Stomach (tissue), 8 donors: ENCODE measurements at regions not wholly inside any gene's neighbourhood (a gene's known extent, or its start where the extent isn't known, plus 50 kb on each side); places are given as distances from the start of the nearest gene placed in this dataset.

ENCODE experiments used
- DNase-seq, 2 donors: peaks; one replicate each; pipeline versions ENCODE4 v3.0.0 to v3.0.0-alpha.2; 2013 to 2019
- H3K27ac ChIP-seq, 5 donors: fragments of 200-600 bp in 4 of 5; sonication (generic) in 4 of 5; one replicate each; pipeline ENCODE4 v1.5.1; 2013 to 2019; ENCODE audit warnings: mild to moderate bottlenecking in 1 of 5, moderate library complexity in 1 of 5
- H3K27me3 ChIP-seq, 3 donors: fragments of 200-600 bp; sonication (generic); one replicate each; pipeline ENCODE4 v1.5.1; 2017 to 2019; ENCODE audit warnings: mixed run types in 1 of 3
- H3K36me3 ChIP-seq, 4 donors: fragments of 200-600 bp; sonication (generic); 1 replicate in 3 of 4; 2 replicates in 1 of 4; pipeline ENCODE4 v1.5.1; 2016 to 2019
- H3K4me1 ChIP-seq, 4 donors: fragments of 200-600 bp; sonication (generic); one replicate each; pipeline ENCODE4 v1.5.1; 2016 to 2019
- H3K4me3 ChIP-seq, 4 donors: fragments of 200-600 bp; sonication (generic) in 3 of 4; one replicate each; pipeline ENCODE4 v1.5.1; 2016 to 2019; ENCODE audit warnings: mild to moderate bottlenecking in 1 of 4
- H3K9me3 ChIP-seq, 4 donors: fragments of 200-600 bp; sonication (generic); one replicate each; pipeline ENCODE4 v1.5.1; 2016 to 2019
- CTCF ChIP-seq, 7 experiments: fragments of 450-650 bp in 4 of 7; fragments of 200-600 bp in 3 of 7; sonication (generic) in 3 of 7; IDR thresholded peaks; one replicate each; pipeline ENCODE4 v1.5.1; 2016 to 2019; ENCODE audit warnings: antibody characterized with exemption in 7 of 7, control low read depth in 2 of 7, mild to moderate bottlenecking in 1 of 7
- EP300 ChIP-seq: sonication (generic); formaldehyde crosslinking; IDR thresholded peaks from one replicate; pipeline ENCODE4 v1.6.1; 2017; ENCODE audit warnings: antibody characterized with exemption
- POLR2A ChIP-seq, 4 donors: fragments of 450-650 bp; IDR thresholded peaks; one replicate each; pipeline ENCODE4 v1.6.1; 2016; ENCODE audit warnings: antibody characterized with exemption in 4 of 4, control low read depth in 2 of 4, mild to moderate bottlenecking in 1 of 4, moderate library complexity in 1 of 4
- POLR2AphosphoS5 ChIP-seq, 3 donors: sonication (generic); formaldehyde crosslinking; IDR thresholded peaks; one replicate each; pipeline ENCODE4 v1.6.1; 2016; ENCODE audit warnings: antibody characterized with exemption in 3 of 3
- WGBS, 5 donors: extraction: QIAGEN DNeasy Blood & Tissue Kit in 3 of 5; methylation state at CpG; one replicate each; pipeline versions ENCODE4 v1.1.5 to v1.1.7; 2013 to 2018; 5-methylcytosine and 5-hydroxymethylcytosine counted together
- intact Hi-C: fragments of 100-400 bp; cut with DNase I; formaldehyde crosslinking; loops from one replicate; pipeline ENCODE4 v1.15.1; 2023; ENCODE audit warnings: low total_unique reads
- donor health status: healthy with polysubstance abuse.
- donor health status: Bipolar disorder and iron deficiency.
- donor health status: healthy.

- peaks cover 0 to 6% (median 0%) of the 10 kb centered on the region in 3 donors for H3K27me3 ChIP-seq
- intact Hi-C loops = no loop called here
- TF ChIP-seq EP300 = no peak
- TF ChIP-seq POLR2AphosphoS5 (IDR thresholded peaks at IDR 0.05) = no peak
- no peak for TF ChIP-seq CTCF (IDR thresholded peaks at IDR 0.05)
- TF ChIP-seq POLR2A (IDR thresholded peaks at IDR 0.05) = no peak
- no peaks in the 10 kb centered on the region for H3K9me3 ChIP-seq
- H3K4me3 ChIP-seq = no peak overlapping the region
- 24 to 32% (median 27%) methylated on average over 3 of the region's 3 CpGs for WGBS, 5 donors
- H3K27ac ChIP-seq = no peak overlapping the region
- peaks cover 0 to 21% (median 3%) of the 10 kb centered on the region in 4 donors for H3K4me1 ChIP-seq
- no peak for DNase-seq
- H3K36me3 ChIP-seq = no peaks in the 10 kb centered on the region
These were observed 546.8 kb downstream of the ETS1 start for GRCh38 chr11:128040603-128041002.

GRCh38 chr11:128039140-128040021 lies 548.0 kb downstream of the ETS1 start:
- TF ChIP-seq POLR2A (IDR thresholded peaks at IDR 0.05) (no peak), CTCF (IDR thresholded peaks at IDR 0.05) (no peak), EP300 (no peak), POLR2AphosphoS5 (IDR thresholded peaks at IDR 0.05) (peak in 2 of 3 donors; percentile 26 to 57)
- Histone ChIP-seq H3K4me3 (no peak overlapping the region), H3K4me1 (peaks cover 0 to 21% (median 3%) of the 10 kb centered on the region in 4 donors), H3K27ac (peak overlapping the region in 2 of 5 donors; percentile 17 to 24), H3K27me3 (peaks cover 0 to 6% (median 0%) of the 10 kb centered on the region in 3 donors), H3K36me3 (no peaks in the 10 kb centered on the region), H3K9me3 (no peaks in the 10 kb centered on the region)
- DNase-seq = peak; percentile 43 to 68
- WGBS, 5 donors = 39 to 54% (median 47%) methylated on average over 8 of the region's 8 CpGs
- intact Hi-C loops = no loop called here

GRCh38 chr11:128036556-128037093 lies 550.7 kb downstream of the ETS1 start:
- Histone ChIP-seq H3K36me3 (no peaks in the 10 kb centered on the region), H3K9me3 (no peaks in the 10 kb centered on the region), H3K27me3 (no peaks in the 10 kb centered on the region), H3K4me3 (no peak overlapping the region), H3K4me1 (peaks cover 0 to 21% (median 3%) of the 10 kb centered on the region in 4 donors), H3K27ac (no peak overlapping the region)
- DNase-seq = no peak
- no peak for TF ChIP-seq POLR2A (IDR thresholded peaks at IDR 0.05)
- no peak for TF ChIP-seq EP300
- no peak for TF ChIP-seq POLR2AphosphoS5 (IDR thresholded peaks at IDR 0.05)
- no peak for TF ChIP-seq CTCF (IDR thresholded peaks at IDR 0.05)
- 53 to 82% (median 72%) methylated on average over 4 of the region's 4 CpGs for WGBS, 5 donors
- intact Hi-C loops = no loop called here

- no peak for TF ChIP-seq POLR2AphosphoS5 (IDR thresholded peaks at IDR 0.05)
- DNase-seq = no peak
- no peaks in the 10 kb centered on the region for H3K36me3 ChIP-seq
- H3K27me3 ChIP-seq = peaks cover 0 to 1% (median 0%) of the 10 kb centered on the region in 3 donors
- H3K27ac ChIP-seq = no peak overlapping the region
- 72 to 80% (median 76%) methylated on average over 5 of the region's 5 CpGs for WGBS, 5 donors
- intact Hi-C loops = no loop called here
- no peak overlapping the region for H3K4me3 ChIP-seq
- H3K9me3 ChIP-seq = no peaks in the 10 kb centered on the region
- peaks cover 0 to 21% (median 3%) of the 10 kb centered on the region in 4 donors for H3K4me1 ChIP-seq
These were observed 551.4 kb downstream of the ETS1 start for GRCh38 chr11:128036006-128036405.
